Peyer's patch (tissue), 4 donors: ENCODE measurements at regions not wholly inside any gene's neighbourhood (a gene's known extent, or its start where the extent isn't known, plus 50 kb on each side); places are given as distances from the start of the nearest gene placed in this dataset.

Source experiments
- DNase-seq, 3 donors: peaks; one replicate each; pipeline ENCODE4 v3.0.0-alpha.2; 2017 to 2019
- H3K27ac ChIP-seq, 4 donors: fragments of 200-600 bp; sonication (generic); one replicate each; pipeline ENCODE4 v1.5.1; 2016 to 2019
- H3K27me3 ChIP-seq, 2 donors: fragments of 200-600 bp; sonication (generic); one replicate each; pipeline ENCODE4 v1.5.1; 2019
- H3K36me3 ChIP-seq, 3 donors: fragments of 200-600 bp; sonication (generic); one replicate each; pipeline ENCODE4 v1.5.1; 2016 to 2019
- H3K4me1 ChIP-seq, 4 donors: fragments of 200-600 bp; sonication (generic); one replicate each; pipeline ENCODE4 v1.5.1; 2016 to 2019
- H3K4me3 ChIP-seq, 4 donors: fragments of 200-600 bp; sonication (generic); 1 replicate in 3 of 4; 2 replicates in 1 of 4; pipeline ENCODE4 v1.5.1; 2016 to 2019; ENCODE audit warnings: mild to moderate bottlenecking in 1 of 4
- H3K9me3 ChIP-seq, 4 donors: fragments of 200-600 bp; sonication (generic); one replicate each; pipeline ENCODE4 v1.5.1; 2016 to 2019; ENCODE audit warnings: mild to moderate bottlenecking in 1 of 4
- POLR2A ChIP-seq, 2 donors: fragments of 450-650 bp; IDR thresholded peaks; one replicate each; pipeline ENCODE4 v1.5.1; 2017; ENCODE audit warnings: antibody characterized with exemption in 2 of 2, mild to moderate bottlenecking in 2 of 2, moderate library complexity in 2 of 2
- TF ChIP-seq, protein P1 (sequence below), 6 experiments: fragments of 450-650 bp in 4 of 6; fragments of 200-600 bp in 2 of 6; sonication (generic) in 1 of 6; IDR thresholded peaks; one replicate each; pipeline ENCODE4 v1.5.1; 2017 to 2019; ENCODE audit warnings: antibody characterized with exemption in 6 of 6, mild to moderate bottlenecking in 3 of 6, moderate library complexity in 1 of 6

DNA sequence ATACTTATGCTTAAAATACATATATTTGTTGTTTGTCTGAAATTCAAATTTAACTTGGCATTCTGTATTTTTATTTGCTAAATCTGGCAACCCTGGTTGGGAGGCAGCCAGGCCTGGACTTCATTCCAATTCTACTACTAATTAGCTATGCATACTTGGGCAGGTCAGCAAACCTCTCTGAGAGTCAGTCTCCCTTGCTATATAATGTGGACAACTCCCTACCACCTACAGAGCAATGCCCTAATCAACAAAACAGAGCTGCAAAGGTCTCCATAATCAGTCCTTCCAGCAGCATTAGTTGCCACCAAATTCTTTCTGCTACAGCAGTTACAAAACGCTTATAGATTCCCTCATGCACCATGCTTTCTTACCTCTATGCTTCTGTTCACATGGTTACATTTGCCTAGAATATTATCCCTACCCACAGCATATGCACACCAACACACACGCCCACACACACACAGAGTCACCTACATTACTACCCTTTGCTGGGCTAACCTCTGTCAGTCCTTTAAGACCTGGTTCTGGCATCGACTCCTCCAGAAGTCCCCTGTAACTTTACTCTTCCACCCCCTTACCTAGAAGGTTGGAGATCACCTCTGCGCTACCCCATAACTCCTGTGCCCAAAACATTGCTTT lies 188.7 kb downstream of the FGFR2 start:
- Histone ChIP-seq H3K27me3 (no peaks in the 10 kb centered on the region), H3K4me3 (no peak overlapping the region), H3K9me3 (no peaks in the 10 kb centered on the region), H3K36me3 (no peaks in the 10 kb centered on the region), H3K27ac (no peak overlapping the region), H3K4me1 (peaks cover 0 to 4% (median 0%) of the 10 kb centered on the region in 4 donors)
- no peak for DNase-seq
- TF ChIP-seq, protein P1, sequence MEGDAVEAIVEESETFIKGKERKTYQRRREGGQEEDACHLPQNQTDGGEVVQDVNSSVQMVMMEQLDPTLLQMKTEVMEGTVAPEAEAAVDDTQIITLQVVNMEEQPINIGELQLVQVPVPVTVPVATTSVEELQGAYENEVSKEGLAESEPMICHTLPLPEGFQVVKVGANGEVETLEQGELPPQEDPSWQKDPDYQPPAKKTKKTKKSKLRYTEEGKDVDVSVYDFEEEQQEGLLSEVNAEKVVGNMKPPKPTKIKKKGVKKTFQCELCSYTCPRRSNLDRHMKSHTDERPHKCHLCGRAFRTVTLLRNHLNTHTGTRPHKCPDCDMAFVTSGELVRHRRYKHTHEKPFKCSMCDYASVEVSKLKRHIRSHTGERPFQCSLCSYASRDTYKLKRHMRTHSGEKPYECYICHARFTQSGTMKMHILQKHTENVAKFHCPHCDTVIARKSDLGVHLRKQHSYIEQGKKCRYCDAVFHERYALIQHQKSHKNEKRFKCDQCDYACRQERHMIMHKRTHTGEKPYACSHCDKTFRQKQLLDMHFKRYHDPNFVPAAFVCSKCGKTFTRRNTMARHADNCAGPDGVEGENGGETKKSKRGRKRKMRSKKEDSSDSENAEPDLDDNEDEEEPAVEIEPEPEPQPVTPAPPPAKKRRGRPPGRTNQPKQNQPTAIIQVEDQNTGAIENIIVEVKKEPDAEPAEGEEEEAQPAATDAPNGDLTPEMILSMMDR (IDR thresholded peaks at IDR 0.05): no peak
- no peak for TF ChIP-seq POLR2A (IDR thresholded peaks at IDR 0.05)

DNA sequence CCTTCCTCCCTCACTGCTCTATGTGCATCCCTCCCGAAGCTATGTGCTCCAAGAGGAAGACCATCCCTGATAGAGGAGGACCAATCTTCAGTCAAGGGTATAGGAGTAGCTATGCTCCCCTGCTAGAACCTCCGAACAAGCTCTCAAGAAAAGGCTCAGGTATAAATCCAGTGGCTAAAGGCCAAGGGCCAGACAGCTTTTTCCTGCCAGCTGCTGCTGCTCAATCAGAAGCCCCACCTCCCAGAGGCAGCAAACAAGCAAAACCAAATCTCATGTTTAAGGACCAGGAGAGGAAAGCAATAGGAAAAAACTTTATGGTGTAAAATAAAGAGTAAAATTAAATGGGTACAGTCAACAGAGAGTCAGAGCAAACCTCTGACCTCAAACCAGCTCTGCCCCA lies 187.2 kb downstream of the FGFR2 start:
- Histone ChIP-seq H3K27ac (no peak overlapping the region), H3K4me1 (peaks cover 0 to 8% (median 0%) of the 10 kb centered on the region in 4 donors), H3K27me3 (no peaks in the 10 kb centered on the region), H3K9me3 (no peaks in the 10 kb centered on the region), H3K4me3 (no peak overlapping the region), H3K36me3 (no peaks in the 10 kb centered on the region)
- TF ChIP-seq, protein P1 (IDR thresholded peaks at IDR 0.05): no peak
- no peak for TF ChIP-seq POLR2A (IDR thresholded peaks at IDR 0.05)
- DNase-seq: no peak

DNA sequence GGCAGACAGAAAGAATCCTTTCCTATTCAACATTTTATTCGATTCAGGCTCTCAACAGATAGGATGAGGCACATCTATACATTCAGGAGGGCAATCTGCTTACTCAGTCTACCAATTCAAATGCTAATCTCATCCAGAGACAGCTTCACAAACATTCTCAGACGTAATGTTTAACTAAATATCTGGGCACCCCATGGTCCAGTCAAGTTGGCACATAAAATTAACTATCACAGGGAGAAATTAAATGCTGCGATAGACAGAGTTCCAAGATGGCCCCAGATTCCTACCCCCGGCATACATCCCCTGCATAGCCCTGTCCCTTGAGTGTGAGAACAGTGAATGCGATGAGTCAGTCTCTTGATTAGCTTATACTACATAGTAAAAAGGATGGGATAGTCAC lies 184.3 kb downstream of the FGFR2 start:
- peaks cover 0 to 8% (median 0%) of the 10 kb centered on the region in 4 donors for H3K4me1 ChIP-seq
- H3K27me3 ChIP-seq: no peaks in the 10 kb centered on the region
- no peak for DNase-seq
- H3K9me3 ChIP-seq: no peaks in the 10 kb centered on the region
- H3K4me3 ChIP-seq: no peak overlapping the region
- TF ChIP-seq, protein P1 (IDR thresholded peaks at IDR 0.05): no peak
- TF ChIP-seq POLR2A (IDR thresholded peaks at IDR 0.05): no peak
- no peak overlapping the region for H3K27ac ChIP-seq
- no peaks in the 10 kb centered on the region for H3K36me3 ChIP-seq

DNA sequence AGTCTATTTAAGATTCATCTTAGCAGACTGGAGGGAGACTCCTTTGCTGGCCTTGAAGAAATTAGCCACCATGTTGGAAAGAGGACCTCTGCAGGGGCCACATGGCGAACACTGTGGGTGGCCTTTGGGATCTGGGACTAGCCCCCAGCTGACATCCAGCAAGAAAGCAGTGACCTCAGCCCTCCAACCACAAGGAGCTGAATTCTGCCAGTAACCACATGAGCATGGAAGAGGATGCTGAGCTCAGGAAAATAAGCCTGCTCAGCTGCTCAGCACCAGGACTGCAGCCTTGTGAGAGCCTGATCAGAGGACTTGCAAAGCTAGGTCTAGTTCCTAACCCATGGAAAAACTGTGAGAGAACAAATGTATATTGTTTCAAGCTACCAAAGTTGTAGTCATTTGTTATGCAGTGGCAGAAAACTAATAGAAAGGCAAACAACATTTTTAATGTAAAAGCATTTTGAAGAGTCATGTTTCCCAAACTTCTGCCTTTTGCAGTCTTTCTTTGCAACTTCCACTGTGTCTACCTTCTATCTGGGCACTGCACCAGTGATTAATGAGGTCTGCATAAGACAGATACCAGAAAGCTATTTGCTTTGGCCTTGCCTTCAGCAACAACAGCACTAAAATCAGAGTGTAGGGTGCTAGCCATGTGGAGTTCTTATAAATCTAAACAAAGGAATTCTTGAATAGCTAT lies 183.7 kb downstream of the FGFR2 start:
- H3K4me1 ChIP-seq: peaks cover 0 to 8% (median 0%) of the 10 kb centered on the region in 4 donors
- H3K4me3 ChIP-seq: no peak overlapping the region
- no peak overlapping the region for H3K27ac ChIP-seq
- no peak for DNase-seq
- no peaks in the 10 kb centered on the region for H3K27me3 ChIP-seq
- TF ChIP-seq, protein P1 (IDR thresholded peaks at IDR 0.05): no peak
- no peak for TF ChIP-seq POLR2A (IDR thresholded peaks at IDR 0.05)
- no peaks in the 10 kb centered on the region for H3K36me3 ChIP-seq
- no peaks in the 10 kb centered on the region for H3K9me3 ChIP-seq

DNA sequence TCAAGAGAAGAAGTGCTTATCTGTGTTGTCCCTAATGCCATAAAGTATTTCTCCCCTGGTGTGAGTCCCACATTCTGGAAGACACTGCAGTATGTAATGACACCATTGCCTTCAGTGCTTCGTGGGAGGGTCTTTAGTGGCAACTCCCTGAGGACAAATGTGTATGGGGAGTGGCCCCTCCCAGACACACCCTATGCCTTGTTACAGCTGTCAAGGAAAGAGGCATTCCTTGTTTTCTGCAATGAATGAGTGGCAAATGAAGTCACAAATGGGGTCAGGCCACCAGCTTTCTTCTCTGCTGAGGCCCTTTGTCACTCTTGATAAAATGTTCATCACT lies 183.2 kb downstream of the FGFR2 start:
- Histone ChIP-seq H3K36me3 (no peaks in the 10 kb centered on the region), H3K4me1 (peaks cover 0 to 8% (median 0%) of the 10 kb centered on the region in 4 donors), H3K4me3 (no peak overlapping the region), H3K27me3 (no peaks in the 10 kb centered on the region), H3K27ac (no peak overlapping the region), H3K9me3 (no peaks in the 10 kb centered on the region)
- no peak for TF ChIP-seq POLR2A (IDR thresholded peaks at IDR 0.05)
- TF ChIP-seq, protein P1 (IDR thresholded peaks at IDR 0.05): no peak
- no peak for DNase-seq
